A673 (cell line): ENCODE measurements at regions not wholly inside any gene's neighbourhood (a gene's known extent, or its start where the extent isn't known, plus 50 kb on each side); places are given as distances from the start of the nearest gene placed in this dataset.

Experiments used
- EZH2 ChIP-seq: fragments of 200-600 bp; sonication (generic); IDR thresholded peaks from 2 replicates; pipeline ENCODE4 v1.6.1; 2017; ENCODE audit warnings: borderline replicate concordance, low read depth, mild to moderate bottlenecking, mixed read lengths, antibody characterized with exemption, low read length; ENCODE audit not compliant: poor library complexity, severe bottlenecking
- TF ChIP-seq, protein P1 (sequence below): fragments of 300-800, 200-600 bp; sonication (generic); conservative IDR thresholded peaks from 2 replicates; pipeline ENCODE4 v1.5.1; 2017; ENCODE audit warnings: low read depth, mild to moderate bottlenecking, antibody characterized with exemption, low read length, moderate library complexity, mixed read lengths

DNA sequence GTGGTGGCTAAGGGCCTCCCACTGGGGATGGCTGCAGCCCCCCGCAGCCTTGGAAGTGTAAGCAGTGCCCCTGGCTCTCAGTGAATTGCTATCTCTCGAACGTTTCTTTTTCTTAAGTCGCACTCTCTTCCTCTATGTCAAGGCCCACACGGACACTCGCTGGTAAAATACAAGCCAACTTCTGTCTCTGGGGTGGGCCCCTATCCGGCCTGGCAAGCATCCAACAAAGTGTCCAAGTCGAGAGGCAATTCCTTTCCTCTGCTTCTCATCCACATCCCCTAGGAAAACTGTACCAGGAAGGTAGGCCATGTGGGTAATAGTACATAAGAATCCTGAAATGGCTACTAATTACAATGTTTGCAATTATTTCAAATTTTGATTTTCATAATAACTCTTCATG is 194.9 kb upstream of the MGMT start:
- TF ChIP-seq EZH2 = no peak
- TF ChIP-seq, protein P1, sequence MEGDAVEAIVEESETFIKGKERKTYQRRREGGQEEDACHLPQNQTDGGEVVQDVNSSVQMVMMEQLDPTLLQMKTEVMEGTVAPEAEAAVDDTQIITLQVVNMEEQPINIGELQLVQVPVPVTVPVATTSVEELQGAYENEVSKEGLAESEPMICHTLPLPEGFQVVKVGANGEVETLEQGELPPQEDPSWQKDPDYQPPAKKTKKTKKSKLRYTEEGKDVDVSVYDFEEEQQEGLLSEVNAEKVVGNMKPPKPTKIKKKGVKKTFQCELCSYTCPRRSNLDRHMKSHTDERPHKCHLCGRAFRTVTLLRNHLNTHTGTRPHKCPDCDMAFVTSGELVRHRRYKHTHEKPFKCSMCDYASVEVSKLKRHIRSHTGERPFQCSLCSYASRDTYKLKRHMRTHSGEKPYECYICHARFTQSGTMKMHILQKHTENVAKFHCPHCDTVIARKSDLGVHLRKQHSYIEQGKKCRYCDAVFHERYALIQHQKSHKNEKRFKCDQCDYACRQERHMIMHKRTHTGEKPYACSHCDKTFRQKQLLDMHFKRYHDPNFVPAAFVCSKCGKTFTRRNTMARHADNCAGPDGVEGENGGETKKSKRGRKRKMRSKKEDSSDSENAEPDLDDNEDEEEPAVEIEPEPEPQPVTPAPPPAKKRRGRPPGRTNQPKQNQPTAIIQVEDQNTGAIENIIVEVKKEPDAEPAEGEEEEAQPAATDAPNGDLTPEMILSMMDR = no peak
